Fibroblast of lung (primary cell): ENCODE measurements at regions not wholly inside any gene's neighbourhood (a gene's known extent, or its start where the extent isn't known, plus 50 kb on each side); places are given as distances from the start of the nearest gene placed in this dataset.

ENCODE experiments used
- DNase-seq, 2 donors: peaks; one replicate each; pipeline versions ENCODE4 v3.0.0 to v3.0.0-alpha.2; 2010; ENCODE audit warnings: low read depth in 2 of 2
- H2AFZ ChIP-seq: 2 replicates; pipeline ENCODE4 v1.5.1; 2012; ENCODE audit warnings: low read length, control low read depth, inconsistent platforms
- H3K27ac ChIP-seq: 2 replicates; pipeline ENCODE4 v1.5.1; 2011; ENCODE audit warnings: low read length, control low read depth; ENCODE audit not compliant: insufficient read depth
- H3K27me3 ChIP-seq: 2 replicates; pipeline ENCODE4 v1.5.1; 2011; ENCODE audit warnings: mild to moderate bottlenecking, low read length; ENCODE audit not compliant: control insufficient read depth, insufficient read depth
- H3K36me3 ChIP-seq: 2 replicates; pipeline ENCODE4 v1.5.1; 2011; ENCODE audit warnings: low read length; ENCODE audit not compliant: control insufficient read depth, insufficient read depth
- H3K4me1 ChIP-seq: 2 replicates; pipeline ENCODE4 v1.5.1; 2011; ENCODE audit warnings: low read length; ENCODE audit not compliant: control insufficient read depth, insufficient read depth; ENCODE audit errors: extremely low read depth
- H3K4me2 ChIP-seq: 2 replicates; pipeline ENCODE4 v1.5.1; 2011; ENCODE audit warnings: low read length, control low read depth; ENCODE audit not compliant: insufficient read depth; ENCODE audit errors: extremely low read depth
- H3K4me3 ChIP-seq, 4 experiments: fragments of 200-600 bp in 1 of 4; sonication (generic) in 1 of 4; replicated peaks in 1 of 4; 2 replicates each; pipeline ENCODE4 v1.5.1; 2011 to 2016; ENCODE audit warnings: low read length in 4 of 4, low read depth in 3 of 4, mild to moderate bottlenecking in 3 of 4, control low read depth in 2 of 4, inconsistent platforms in 1 of 4, mixed read lengths in 1 of 4; ENCODE audit not compliant: insufficient read depth in 1 of 4; ENCODE audit errors: control extremely low read depth in 1 of 4
- H3K79me2 ChIP-seq: 2 replicates; pipeline ENCODE4 v1.5.1; 2012; ENCODE audit warnings: mild to moderate bottlenecking, low read length, inconsistent platforms; ENCODE audit not compliant: control insufficient read depth, insufficient read depth
- H3K9ac ChIP-seq: 2 replicates; pipeline ENCODE4 v1.5.1; 2011; ENCODE audit warnings: mild to moderate bottlenecking, low read length, control low read depth; ENCODE audit not compliant: insufficient read depth
- H3K9me3 ChIP-seq: 2 replicates; pipeline ENCODE4 v1.5.1; 2012; ENCODE audit warnings: low read depth, low read length; ENCODE audit not compliant: control insufficient read depth, insufficient read depth
- H4K20me1 ChIP-seq: 2 replicates; pipeline ENCODE4 v1.5.1; 2011; ENCODE audit warnings: low read length; ENCODE audit not compliant: control insufficient read depth, insufficient read depth; ENCODE audit errors: extremely low read depth
- EZH2 ChIP-seq: IDR thresholded peaks from 2 replicates; pipeline ENCODE4 v1.5.1; 2012; ENCODE audit warnings: low read length, control low read depth, mild to moderate bottlenecking; ENCODE audit errors: missing control alignments
- TF ChIP-seq, protein P1 (sequence below), 2 donors: IDR thresholded peaks in 1 of 2; conservative IDR thresholded peaks in 1 of 2; 1 replicate in 1 of 2; 2 replicates in 1 of 2; pipeline ENCODE4 v1.5.1; 2011 to 2012; ENCODE audit warnings: low read length in 2 of 2, control low read depth in 1 of 2, inconsistent platforms in 1 of 2, low read depth in 1 of 2, mild to moderate bottlenecking in 1 of 2

DNA sequence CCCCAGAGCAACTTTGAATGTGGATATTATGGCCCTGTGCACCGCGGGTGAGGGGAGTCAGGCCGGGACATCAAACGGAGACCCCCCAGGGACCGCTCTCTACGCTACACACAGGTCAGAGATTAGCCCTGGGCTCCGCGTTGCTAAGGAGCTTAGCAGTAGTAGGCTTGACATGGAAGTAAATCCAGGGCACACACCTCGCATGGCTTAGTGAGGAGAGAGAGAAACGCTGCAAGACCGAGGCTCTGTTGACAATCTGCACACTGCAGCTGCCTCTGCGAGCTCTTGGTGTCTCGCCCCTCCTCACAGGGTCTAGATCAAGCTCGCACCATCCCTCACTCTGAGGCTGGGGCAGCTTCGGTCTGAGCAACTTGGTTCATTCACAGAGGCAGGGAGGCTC is 116.1 kb upstream of the CDH4 start:
- no peak for DNase-seq
- no peaks in the 10 kb centered on the region for H3K9me3 ChIP-seq
- no peaks in the 10 kb centered on the region for H3K79me2 ChIP-seq
- no peak overlapping the region for H2AFZ ChIP-seq
- H3K4me3 ChIP-seq: no peak overlapping the region
- H3K27me3 ChIP-seq: peaks cover 9% of the 10 kb centered on the region
- no peaks in the 10 kb centered on the region for H3K4me1 ChIP-seq
- no peak overlapping the region for H3K9ac ChIP-seq
- no peak overlapping the region for H3K27ac ChIP-seq
- no peak overlapping the region for H3K4me2 ChIP-seq
- TF ChIP-seq EZH2: no peak
- TF ChIP-seq, protein P1, sequence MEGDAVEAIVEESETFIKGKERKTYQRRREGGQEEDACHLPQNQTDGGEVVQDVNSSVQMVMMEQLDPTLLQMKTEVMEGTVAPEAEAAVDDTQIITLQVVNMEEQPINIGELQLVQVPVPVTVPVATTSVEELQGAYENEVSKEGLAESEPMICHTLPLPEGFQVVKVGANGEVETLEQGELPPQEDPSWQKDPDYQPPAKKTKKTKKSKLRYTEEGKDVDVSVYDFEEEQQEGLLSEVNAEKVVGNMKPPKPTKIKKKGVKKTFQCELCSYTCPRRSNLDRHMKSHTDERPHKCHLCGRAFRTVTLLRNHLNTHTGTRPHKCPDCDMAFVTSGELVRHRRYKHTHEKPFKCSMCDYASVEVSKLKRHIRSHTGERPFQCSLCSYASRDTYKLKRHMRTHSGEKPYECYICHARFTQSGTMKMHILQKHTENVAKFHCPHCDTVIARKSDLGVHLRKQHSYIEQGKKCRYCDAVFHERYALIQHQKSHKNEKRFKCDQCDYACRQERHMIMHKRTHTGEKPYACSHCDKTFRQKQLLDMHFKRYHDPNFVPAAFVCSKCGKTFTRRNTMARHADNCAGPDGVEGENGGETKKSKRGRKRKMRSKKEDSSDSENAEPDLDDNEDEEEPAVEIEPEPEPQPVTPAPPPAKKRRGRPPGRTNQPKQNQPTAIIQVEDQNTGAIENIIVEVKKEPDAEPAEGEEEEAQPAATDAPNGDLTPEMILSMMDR (conservative IDR thresholded peaks at IDR 0.05 in 1 of 2, IDR thresholded peaks at IDR 0.05 in 1 of 2; ENCODE audit: low read depth in 1 of 2, low read length in 2 of 2): no peak
- no peaks in the 10 kb centered on the region for H3K36me3 ChIP-seq
- H4K20me1 ChIP-seq: no peaks in the 10 kb centered on the region

DNA sequence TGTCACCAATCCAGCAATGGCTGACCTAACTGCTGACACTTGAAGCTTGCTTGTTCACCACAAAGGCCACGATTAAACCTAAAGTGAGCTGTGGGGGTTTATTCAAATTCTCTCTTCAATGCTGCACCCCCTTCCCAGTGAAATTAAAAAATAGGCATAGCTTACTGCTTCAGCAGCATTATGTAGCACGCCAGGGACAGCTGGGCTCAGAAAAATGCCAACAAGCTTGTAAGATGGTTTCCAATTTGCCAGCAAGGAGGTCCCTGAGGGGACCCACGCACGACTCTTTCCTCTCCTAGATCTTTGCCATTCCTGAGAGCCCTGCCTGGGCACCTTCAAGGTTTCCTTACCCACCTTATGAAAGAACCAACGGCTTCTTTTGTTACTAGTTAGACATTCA is 113.5 kb upstream of the CDH4 start:
- Histone ChIP-seq H3K79me2 (no peaks in the 10 kb centered on the region), H3K9ac (no peak overlapping the region), H2AFZ (no peak overlapping the region), H3K9me3 (no peaks in the 10 kb centered on the region), H4K20me1 (no peaks in the 10 kb centered on the region), H3K4me2 (no peak overlapping the region), H3K27ac (no peak overlapping the region), H3K4me3 (no peak overlapping the region), H3K27me3 (peaks cover 15% of the 10 kb centered on the region), H3K4me1 (no peaks in the 10 kb centered on the region), H3K36me3 (no peaks in the 10 kb centered on the region)
- TF ChIP-seq EZH2: no peak
- TF ChIP-seq, protein P1 (conservative IDR thresholded peaks at IDR 0.05 in 1 of 2, IDR thresholded peaks at IDR 0.05 in 1 of 2; ENCODE audit: low read depth in 1 of 2, low read length in 2 of 2): no peak
- no peak for DNase-seq

DNA sequence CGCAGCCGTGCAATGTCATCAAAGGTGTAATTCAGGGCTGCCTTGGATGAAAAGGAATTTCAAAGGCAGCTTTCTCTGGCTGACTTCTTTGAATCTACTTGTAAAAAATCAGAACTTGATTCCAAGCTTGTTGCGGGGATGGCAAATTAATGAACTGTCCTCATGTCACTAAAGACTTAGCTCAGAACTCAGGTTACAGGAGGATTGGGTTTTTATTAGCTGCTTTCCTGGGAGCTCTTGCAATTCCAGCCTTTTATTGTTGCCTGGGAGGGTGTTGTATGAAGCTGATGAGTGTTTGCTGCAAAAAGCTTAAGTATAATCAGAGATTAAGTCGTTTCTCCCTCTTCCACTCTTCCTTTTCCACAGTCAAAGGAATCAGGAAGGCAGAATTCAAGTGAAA is 113.0 kb upstream of the CDH4 start:
- Histone ChIP-seq H3K27me3 (peaks cover 15% of the 10 kb centered on the region), H3K9ac (no peak overlapping the region), H3K36me3 (no peaks in the 10 kb centered on the region), H2AFZ (no peak overlapping the region), H4K20me1 (no peaks in the 10 kb centered on the region), H3K79me2 (no peaks in the 10 kb centered on the region), H3K4me2 (no peak overlapping the region), H3K4me3 (no peak overlapping the region), H3K9me3 (no peaks in the 10 kb centered on the region), H3K27ac (no peak overlapping the region), H3K4me1 (no peaks in the 10 kb centered on the region)
- DNase-seq: no peak
- peak; percentile 35 for TF ChIP-seq EZH2
- TF ChIP-seq, protein P1 (conservative IDR thresholded peaks at IDR 0.05 in 1 of 2, IDR thresholded peaks at IDR 0.05 in 1 of 2; ENCODE audit: low read depth in 1 of 2, low read length in 2 of 2): no peak
